Common myeloid progenitor, CD34-positive (primary cell): ENCODE measurements at regions not wholly inside any gene's neighbourhood (a gene's known extent, or its start where the extent isn't known, plus 50 kb on each side); places are given as distances from the start of the nearest gene placed in this dataset.

ENCODE experiments used
- CTCF ChIA-PET: fragments of 350-600 bp; sonication (Branson Sonifier 250); formaldehyde crosslinking; loops from one replicate; lab custom pipeline; 2021; ENCODE audit warnings: antibody characterized with exemption; lab: Charles Lee
- POLR2A ChIA-PET: fragments of 350-600 bp; sonication (Branson Sonifier 250); formaldehyde crosslinking; loops from one replicate; lab custom pipeline; 2021; ENCODE audit warnings: antibody characterized with exemption; lab: Charles Lee
- DNase-seq, 3 donors: peaks; one replicate each; pipeline versions ENCODE4 v3.0.0 to v3.0.0-alpha.2; 2013
- H3K27ac ChIP-seq, 2 experiments: 1 replicate in 1 of 2; 2 replicates in 1 of 2; pipeline ENCODE4 v1.7.0; 2013; ENCODE audit warnings: inconsistent platforms in 2 of 2, low read length in 2 of 2, mild to moderate bottlenecking in 2 of 2, low read depth in 1 of 2, moderate library complexity in 1 of 2; ENCODE audit not compliant: severe bottlenecking in 2 of 2, insufficient read depth in 1 of 2, poor library complexity in 1 of 2
- H3K27me3 ChIP-seq, 5 experiments: replicated peaks in 2 of 5; 1 replicate in 3 of 5; 2 replicates in 2 of 5; pipeline versions ENCODE4 v1.6.1 to v1.7.0; 2013; ENCODE audit warnings: low read length in 4 of 5, mild to moderate bottlenecking in 2 of 5, moderate library complexity in 2 of 5, inconsistent platforms in 1 of 5; ENCODE audit not compliant: insufficient read depth in 5 of 5, control insufficient read depth in 4 of 5
- H3K36me3 ChIP-seq, 4 experiments: 1 replicate in 2 of 4; 2 replicates in 2 of 4; pipeline versions ENCODE4 v1.6.1 to v1.7.0; 2013; ENCODE audit warnings: low read length in 3 of 4, control low read depth in 1 of 4, mild to moderate bottlenecking in 1 of 4; ENCODE audit not compliant: control insufficient read depth in 4 of 4, insufficient read depth in 4 of 4
- H3K4me1 ChIP-seq, 4 experiments: 1 replicate in 3 of 4; 2 replicates in 1 of 4; pipeline versions ENCODE4 v1.6.1 to v1.7.1; 2013; ENCODE audit warnings: low read length in 3 of 4, mild to moderate bottlenecking in 3 of 4, control low read depth in 1 of 4, inconsistent platforms in 1 of 4, moderate library complexity in 1 of 4; ENCODE audit not compliant: control insufficient read depth in 4 of 4, insufficient read depth in 4 of 4; ENCODE audit errors: control extremely low read depth in 1 of 4
- H3K4me3 ChIP-seq, 7 experiments: 1 replicate in 4 of 7; 2 replicates in 3 of 7; pipeline versions ENCODE4 v1.5.1 to v1.7.0; 2013; ENCODE audit warnings: mild to moderate bottlenecking in 7 of 7, low read length in 6 of 7, moderate library complexity in 6 of 7, inconsistent platforms in 2 of 7, low read depth in 2 of 7, control low read depth in 1 of 7; ENCODE audit not compliant: insufficient read depth in 4 of 7, control insufficient read depth in 1 of 7; ENCODE audit errors: extremely low read depth in 1 of 7
- H3K9me3 ChIP-seq, 5 experiments: 1 replicate in 4 of 5; 2 replicates in 1 of 5; pipeline versions ENCODE4 v1.6.1 to v1.7.1; 2013; ENCODE audit warnings: low read length in 4 of 5, mild to moderate bottlenecking in 2 of 5, inconsistent platforms in 1 of 5, low read depth in 1 of 5, moderate library complexity in 1 of 5; ENCODE audit not compliant: control insufficient read depth in 4 of 5, insufficient read depth in 2 of 5; ENCODE audit errors: control extremely low read depth in 1 of 5
- WGBS: methylation state at CpG from one replicate; pipeline ENCODE4 v1.1.5; 2013; ENCODE audit not compliant: insufficient coverage; 5-methylcytosine and 5-hydroxymethylcytosine counted together

- peaks cover 0 to 11% (median 0%) of the 10 kb centered on the region in 4 experiments for H3K4me1 ChIP-seq
- WGBS, result 89% methylated on average over 6 of the region's 9 CpGs
- H3K27me3 ChIP-seq, result no peaks in the 10 kb centered on the region
- ChIA-PET CTCF (interaction anchor here (1.2 kb wide), 1 partner anchor 304 kb away, joined by 3 read pairs; no protein-coding TSS in a partner anchor), POLR2A (no interaction called here)
- H3K4me3 ChIP-seq, result no peak overlapping the region
- DNase-seq, result no peak
- no peaks in the 10 kb centered on the region for H3K36me3 ChIP-seq
- H3K9me3 ChIP-seq, result peaks cover 0 to 2% (median 0%) of the 10 kb centered on the region in 5 experiments
- no peak overlapping the region for H3K27ac ChIP-seq
These were observed 329.9 kb upstream of the AJAP1 start for GRCh38 chr1:4324525-4324924.

GRCh38 chr1:4327142-4327541, 327.3 kb upstream of the AJAP1 start:
- H3K27ac ChIP-seq, result no peak overlapping the region
- ChIA-PET POLR2A (no interaction called here), CTCF (no interaction called here)
- H3K4me3 ChIP-seq, result no peak overlapping the region
- H3K27me3 ChIP-seq, result peaks cover 0 to 7% (median 0%) of the 10 kb centered on the region in 5 experiments
- peak; percentile 13 to 59 (median 52) for DNase-seq
- no peaks in the 10 kb centered on the region for H3K9me3 ChIP-seq
- 33% methylated on average over 2 of the region's 2 CpGs for WGBS
- H3K4me1 ChIP-seq, result peaks cover 0 to 11% (median 2%) of the 10 kb centered on the region in 4 experiments
- H3K36me3 ChIP-seq, result no peaks in the 10 kb centered on the region

GRCh38 chr1:4328402-4329071, 325.9 kb upstream of the AJAP1 start:
- Histone ChIP-seq H3K9me3 (peaks cover 0 to 1% (median under 1%) of the 10 kb centered on the region in 5 experiments), H3K27me3 (peaks cover 0 to 7% (median 0%) of the 10 kb centered on the region in 5 experiments), H3K36me3 (no peaks in the 10 kb centered on the region), H3K4me1 (peaks cover 0 to 11% (median 2%) of the 10 kb centered on the region in 4 experiments), H3K4me3 (no peak overlapping the region), H3K27ac (no peak overlapping the region)
- 57% methylated on average over 7 of the region's 10 CpGs for WGBS
- POLR2A ChIA-PET, result no interaction called here
- peak; percentile 78 to 88 (median 83) for DNase-seq
- CTCF ChIA-PET, result no interaction called here

GRCh38 chr1:4330805-4331766, 323.3 kb upstream of the AJAP1 start:
- DNase-seq, result no peak
- Histone ChIP-seq H3K36me3 (no peaks in the 10 kb centered on the region), H3K9me3 (peaks cover 0 to 6% (median 5%) of the 10 kb centered on the region in 5 experiments), H3K4me3 (no peak overlapping the region), H3K27ac (no peak overlapping the region), H3K4me1 (peaks cover 0 to 11% (median 2%) of the 10 kb centered on the region in 4 experiments), H3K27me3 (peaks cover 0 to 7% (median 0%) of the 10 kb centered on the region in 5 experiments)
- 92% methylated on average over 13 of the region's 23 CpGs for WGBS
- ChIA-PET POLR2A (no interaction called here), CTCF (no interaction called here)

DNA sequence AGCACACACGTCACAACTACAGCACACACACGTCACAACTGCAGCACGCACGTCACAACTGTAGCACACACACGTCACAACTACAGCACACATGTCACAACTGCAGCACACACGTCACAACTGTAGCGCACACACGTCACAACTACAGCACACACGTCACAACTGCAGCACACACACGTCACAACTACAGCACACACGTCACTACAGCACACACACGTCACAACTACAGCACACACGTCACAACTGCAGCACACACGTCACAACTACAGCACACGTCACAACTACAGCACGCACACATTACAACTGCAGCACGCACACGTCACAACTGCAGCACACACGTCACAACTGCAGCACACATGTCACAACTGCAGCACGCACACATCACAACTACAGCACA, 322.6 kb upstream of the AJAP1 start:
- H3K9me3 ChIP-seq, result peaks cover 0 to 6% (median 5%) of the 10 kb centered on the region in 5 experiments
- 93% methylated on average over 8 of the region's 20 CpGs for WGBS
- no peak for DNase-seq
- CTCF ChIA-PET, result no interaction called here
- peaks cover 0 to 11% (median 2%) of the 10 kb centered on the region in 4 experiments for H3K4me1 ChIP-seq
- H3K27me3 ChIP-seq, result peaks cover 0 to 7% (median 0%) of the 10 kb centered on the region in 5 experiments
- POLR2A ChIA-PET, result no interaction called here
- no peak overlapping the region for H3K4me3 ChIP-seq
- H3K27ac ChIP-seq, result no peak overlapping the region
- no peaks in the 10 kb centered on the region for H3K36me3 ChIP-seq

GRCh38 chr1:4336507-4336906, 317.9 kb upstream of the AJAP1 start:
- WGBS, result 93% methylated on average over 3 of the region's 3 CpGs
- POLR2A ChIA-PET, result no interaction called here
- H3K36me3 ChIP-seq, result no peaks in the 10 kb centered on the region
- H3K9me3 ChIP-seq, result peaks cover 0 to 12% (median 5%) of the 10 kb centered on the region in 5 experiments
- H3K4me3 ChIP-seq, result no peak overlapping the region
- CTCF ChIA-PET, result no interaction called here
- no peak overlapping the region for H3K27ac ChIP-seq
- H3K4me1 ChIP-seq, result no peaks in the 10 kb centered on the region
- DNase-seq, result no peak
- H3K27me3 ChIP-seq, result no peaks in the 10 kb centered on the region
